SKM-1 treated with dmso at 0.1 percent for 144 hours (cell line): ENCODE measurements at regions not wholly inside any gene's neighbourhood (a gene's known extent, or its start where the extent isn't known, plus 50 kb on each side); places are given as distances from the start of the nearest gene placed in this dataset.
"Not testable (repeated sequence)": the region's sequence is repeated elsewhere in the genome, so short reads cannot be mapped to it uniquely, and the experiment has no call there.

ENCODE experiments used
- DNase-seq: peaks from one replicate; lab custom pipeline; 2025; ENCODE audit not compliant: unreplicated experiment; lab: John Stamatoyannopoulos, UW

- no peak for DNase-seq
These were observed 307.3 kb downstream of the RAPGEF2 start for GRCh38 chr4:159410076-159410777.

- no peak for DNase-seq
These were observed 308.0 kb downstream of the RAPGEF2 start for GRCh38 chr4:159410891-159411290.

- no peak for DNase-seq
These were observed 310.5 kb downstream of the RAPGEF2 start for GRCh38 chr4:159413306-159413943.

DNA sequence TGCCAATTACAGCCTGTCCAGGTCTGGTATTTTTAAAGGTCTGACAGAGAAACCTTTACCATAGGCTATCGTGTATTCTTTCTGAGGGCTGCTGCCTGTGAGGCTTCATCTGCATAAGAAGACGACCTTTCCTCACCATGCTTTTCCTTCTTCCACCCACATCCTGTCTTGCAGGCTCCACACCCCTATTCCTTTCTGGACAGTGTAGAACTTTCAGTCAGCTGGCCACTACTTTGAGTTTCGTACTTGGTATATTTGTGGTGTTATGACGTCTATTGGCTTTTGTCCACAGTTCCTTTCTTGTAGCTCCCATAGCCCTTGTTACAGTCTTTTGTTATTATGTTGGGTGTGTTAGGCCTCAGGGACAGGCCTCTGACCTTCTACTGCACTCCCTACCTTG is 311.4 kb downstream of the RAPGEF2 start:
- DNase-seq, result no peak

GRCh38 chr4:159416073-159416472 is 313.2 kb downstream of the RAPGEF2 start:
- no peak for DNase-seq

- DNase-seq, result no peak
These were observed 314.1 kb downstream of the RAPGEF2 start for GRCh38 chr4:159416996-159417395.

DNA sequence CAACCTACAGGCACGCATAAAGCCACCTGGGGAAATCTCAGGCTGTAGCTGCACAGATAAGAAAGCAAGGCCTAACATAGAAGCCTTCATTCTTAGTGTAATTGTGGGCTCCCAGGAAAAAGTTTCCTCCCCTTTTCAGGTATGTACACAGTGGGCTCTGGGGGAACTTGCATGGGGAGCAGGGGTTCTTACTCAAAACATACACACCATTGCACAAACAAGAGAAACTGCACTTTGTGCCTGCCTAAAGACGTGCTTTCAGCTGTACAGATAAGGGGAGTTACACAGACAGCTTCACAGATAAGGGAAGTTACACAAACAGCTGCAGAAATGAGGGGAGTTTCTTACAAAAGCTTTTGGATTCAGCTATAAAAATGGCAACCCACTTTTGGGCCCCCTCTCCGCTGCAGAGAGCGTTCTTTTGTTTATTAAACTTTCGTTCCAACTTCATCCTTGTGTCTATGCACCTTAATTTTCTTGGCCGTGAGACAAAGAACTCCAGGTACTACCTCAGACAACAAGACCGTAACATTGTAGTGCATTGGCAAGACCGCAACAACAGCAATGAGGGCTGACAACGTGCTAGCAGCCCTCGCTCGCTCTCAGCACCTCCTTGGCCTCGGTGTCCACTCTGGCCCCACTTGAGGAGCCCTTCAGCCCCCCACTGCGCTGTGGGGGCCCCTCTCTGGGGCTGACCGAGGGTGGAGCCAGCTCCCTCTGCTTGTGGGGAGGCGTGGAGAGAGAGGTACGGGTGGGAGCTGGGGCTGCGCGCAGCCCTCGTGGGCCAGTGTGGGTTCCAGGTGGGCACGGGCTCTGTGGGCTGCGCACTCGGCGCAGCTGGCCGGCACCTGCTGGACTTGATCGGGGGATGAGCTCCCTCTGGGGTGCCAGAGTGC is 317.5 kb downstream of the RAPGEF2 start:
- DNase-seq, result no peak

DNA sequence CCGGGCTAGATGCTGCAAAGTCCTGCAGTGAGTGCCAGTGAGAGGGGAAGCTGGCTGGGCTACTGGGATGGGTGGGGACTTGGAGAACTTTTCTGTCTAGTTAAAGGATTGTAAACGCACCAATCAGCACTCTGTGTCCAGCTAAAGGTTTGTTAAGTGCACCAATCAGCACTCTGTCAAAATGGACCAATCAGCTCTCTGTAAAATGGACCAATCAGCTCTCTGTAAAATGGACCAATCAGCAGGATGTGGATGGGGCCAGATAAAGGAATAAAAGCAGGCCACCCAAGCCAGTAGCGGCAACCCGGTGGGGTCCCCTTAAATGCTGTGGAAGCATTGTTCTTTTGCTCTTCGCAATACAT is 318.2 kb downstream of the RAPGEF2 start:
- DNase-seq, result not testable (repeated sequence)

- no peak for DNase-seq
These were observed 319.1 kb downstream of the RAPGEF2 start for GRCh38 chr4:159422019-159422418.

GRCh38 chr4:159422626-159423025 is 319.7 kb downstream of the RAPGEF2 start:
- DNase-seq, result no peak

- DNase-seq, result no peak
These were observed 322.9 kb downstream of the RAPGEF2 start for GRCh38 chr4:159425737-159426305.

DNA sequence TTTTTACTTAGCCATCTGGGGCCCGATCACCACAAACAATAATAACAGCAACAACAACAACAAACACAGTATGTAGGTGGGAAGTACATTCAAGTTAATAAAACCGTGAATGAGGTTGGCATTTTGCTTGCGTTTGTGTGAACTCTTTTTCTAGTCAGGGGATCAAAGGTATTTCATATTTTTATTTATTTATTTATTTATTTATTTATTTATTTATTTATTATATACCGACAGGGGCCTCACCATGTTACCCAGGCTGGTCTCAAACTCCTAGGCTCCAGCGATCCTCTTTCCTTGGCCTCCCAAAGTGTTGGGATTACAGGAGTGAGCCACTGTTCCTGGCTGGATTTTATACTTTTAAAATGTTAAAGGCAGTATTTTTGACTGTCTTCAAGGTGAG is 325.4 kb downstream of the RAPGEF2 start:
- DNase-seq, result no peak

DNA sequence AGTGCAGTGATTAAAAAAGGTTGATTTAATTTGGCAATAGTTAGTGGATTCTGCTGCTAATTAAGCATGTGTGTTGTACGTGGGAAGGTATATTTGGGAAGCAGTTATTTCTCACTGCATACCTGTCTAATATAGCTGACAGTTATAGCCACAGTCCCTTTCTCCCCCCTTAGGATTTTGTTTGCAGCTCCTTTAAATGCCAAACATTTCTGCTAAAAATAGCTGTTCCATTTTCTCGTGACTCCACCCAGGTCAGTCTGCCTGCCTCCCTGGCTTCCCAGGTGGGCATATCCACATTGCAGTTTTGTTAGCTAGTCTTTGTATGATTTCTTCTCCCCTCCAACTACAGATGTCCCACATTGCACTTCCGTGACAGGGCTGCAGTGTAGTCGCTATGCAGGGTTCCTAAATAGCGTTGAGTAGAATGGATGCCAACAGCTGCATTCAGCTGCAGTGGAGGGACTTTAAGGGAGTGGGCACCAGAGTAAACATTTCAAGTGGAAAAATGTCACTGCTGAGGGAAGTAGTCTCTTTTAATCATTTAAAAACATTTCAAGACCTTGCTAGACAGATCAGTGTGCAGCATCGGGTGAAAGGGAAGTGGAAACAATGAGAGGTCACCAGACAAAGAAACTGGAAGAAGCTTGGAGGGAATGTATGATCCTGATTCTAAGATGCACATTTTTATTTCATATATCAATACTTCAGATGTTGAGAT is 326.3 kb downstream of the RAPGEF2 start:
- DNase-seq, result no peak

DNA sequence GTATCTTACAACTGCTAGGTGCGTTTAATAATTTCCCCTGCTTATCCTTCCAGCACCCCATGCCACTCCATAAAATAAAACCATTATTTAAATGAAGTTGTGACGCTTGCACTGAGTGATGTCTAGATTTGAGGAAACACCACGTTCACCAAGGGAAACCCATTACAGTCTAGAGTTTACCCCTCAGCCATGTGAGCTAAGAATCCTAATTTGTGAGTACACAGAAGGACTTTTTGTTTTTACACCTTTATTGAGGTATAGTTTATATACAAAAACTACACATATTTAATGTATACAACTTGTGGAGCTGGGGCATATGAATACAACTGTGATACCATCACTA is 326.8 kb downstream of the RAPGEF2 start:
- no peak for DNase-seq

- no peak for DNase-seq
These were observed 328.0 kb downstream of the RAPGEF2 start for GRCh38 chr4:159430896-159431295.

GRCh38 chr4:159432436-159432835 is 329.6 kb downstream of the RAPGEF2 start:
- no peak for DNase-seq

DNA sequence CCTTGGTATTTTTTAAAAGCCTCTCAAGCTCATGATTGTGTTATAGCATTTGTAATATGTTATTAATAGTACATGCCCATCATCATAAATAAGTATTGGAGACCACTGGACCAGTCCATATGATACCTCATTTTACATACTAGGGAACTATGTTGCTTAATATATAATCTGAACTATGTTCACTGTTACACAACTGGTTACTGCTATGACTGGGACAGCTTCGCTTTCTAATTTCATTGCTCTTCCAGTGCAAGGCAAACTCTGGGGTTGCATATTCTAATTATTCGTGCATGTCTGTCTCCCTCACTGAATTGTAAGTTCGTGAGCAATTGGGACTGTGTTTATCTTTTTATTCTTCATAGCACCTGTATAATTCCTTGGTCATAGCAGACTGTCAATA is 330.5 kb downstream of the RAPGEF2 start:
- DNase-seq, result no peak

DNA sequence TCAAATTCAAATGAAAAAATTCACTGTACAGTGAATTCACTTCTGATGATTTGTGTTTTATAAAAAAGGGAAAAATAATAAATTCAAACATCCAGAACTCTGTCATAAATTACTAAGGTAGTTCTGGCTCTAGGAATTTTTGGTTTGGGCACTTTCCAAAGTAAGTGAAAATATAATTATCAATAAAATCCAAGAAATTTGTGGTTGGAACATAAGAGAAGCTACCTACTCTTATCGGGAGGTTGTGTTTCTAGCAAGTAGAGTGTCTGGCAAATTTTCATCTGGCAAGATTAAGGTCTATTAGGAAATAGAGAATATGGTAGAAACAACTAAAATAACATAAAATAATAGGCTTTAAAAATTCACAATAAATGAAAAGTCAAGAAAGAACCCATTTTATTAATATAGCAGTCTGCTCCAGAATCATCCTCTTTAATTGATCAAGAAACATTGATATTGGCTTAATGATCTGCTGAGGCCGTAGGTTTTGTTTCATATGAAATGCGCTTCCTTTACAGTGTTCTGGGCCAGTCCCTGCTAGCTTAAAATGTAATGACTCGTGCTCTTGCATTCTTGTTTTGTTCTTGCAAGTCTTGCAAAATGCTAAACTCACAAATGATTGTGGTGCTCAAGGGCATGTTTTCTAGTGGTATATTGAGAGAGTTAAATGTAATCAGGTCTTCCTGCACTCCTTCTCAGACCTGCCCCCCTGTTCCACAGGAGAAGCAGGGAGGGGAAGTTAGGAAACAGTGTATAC is 331.4 kb downstream of the RAPGEF2 start:
- no peak for DNase-seq

DNA sequence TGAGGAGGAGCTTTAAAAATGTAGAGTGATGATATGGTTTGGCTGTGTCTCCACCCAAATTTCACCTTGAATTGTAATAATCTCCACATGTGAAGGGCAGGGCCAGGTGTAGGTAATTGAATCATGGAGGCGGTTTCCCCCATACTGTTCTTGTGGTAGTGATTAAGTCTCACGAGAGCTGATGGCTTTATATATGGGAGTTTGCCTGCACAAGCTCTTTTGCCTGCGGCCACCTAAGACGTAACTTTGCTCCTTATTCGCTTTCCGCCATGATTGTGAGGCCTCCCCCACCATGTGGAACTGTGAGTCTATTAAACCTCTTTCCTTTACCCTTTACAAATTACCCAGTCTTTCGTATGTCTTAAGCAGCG is 332.0 kb downstream of the RAPGEF2 start:
- DNase-seq, result no peak

GRCh38 chr4:159435561-159436023 is 332.7 kb downstream of the RAPGEF2 start:
- peak; percentile 17 for DNase-seq
